DMS53 treated with DMSO at 0.1 percent for 48 hours (cell line): ENCODE measurements at regions not wholly inside any gene's neighbourhood (a gene's known extent, or its start where the extent isn't known, plus 50 kb on each side); places are given as distances from the start of the nearest gene placed in this dataset.
"Not testable (repeated sequence)": the region's sequence is repeated elsewhere in the genome, so short reads cannot be mapped to it uniquely, and the experiment has no call there.

Experiments
- DNase-seq: peaks from one replicate; lab custom pipeline; 2025; ENCODE audit not compliant: unreplicated experiment; lab: John Stamatoyannopoulos, UW

- no peak for DNase-seq
Observed at GRCh38 chr2:64742678-64743077, 89.0 kb upstream of the SERTAD2 start.

GRCh38 chr2:64743739-64744330 lies 90.1 kb upstream of the SERTAD2 start:
- no peak for DNase-seq

GRCh38 chr2:64745562-64745961 lies 91.8 kb upstream of the SERTAD2 start:
- no peak for DNase-seq

GRCh38 chr2:64747690-64748091 lies 94.0 kb upstream of the SERTAD2 start:
- not testable (repeated sequence) for DNase-seq

- no peak for DNase-seq
Observed at GRCh38 chr2:64748147-64748546, 94.4 kb upstream of the SERTAD2 start.

GRCh38 chr2:64748561-64748960 lies 94.8 kb upstream of the SERTAD2 start:
- DNase-seq: no peak

GRCh38 chr2:64749446-64749845 lies 95.7 kb upstream of the SERTAD2 start:
- no peak for DNase-seq

- no peak for DNase-seq
Observed at GRCh38 chr2:64750001-64750816, 96.5 kb upstream of the SERTAD2 start.

GRCh38 chr2:64750817-64751285 lies 97.1 kb upstream of the SERTAD2 start:
- DNase-seq: peak; percentile 100

- peak; percentile 100 for DNase-seq
Observed at GRCh38 chr2:64751286-64752260, 97.9 kb upstream of the SERTAD2 start.

GRCh38 chr2:64753399-64753798 lies 99.7 kb upstream of the SERTAD2 start:
- DNase-seq: no peak

- DNase-seq: no peak
Observed at GRCh38 chr2:64754570-64754969, 100.9 kb upstream of the SERTAD2 start.

- no peak for DNase-seq
Observed at GRCh38 chr2:64757126-64757525, 103.4 kb upstream of the SERTAD2 start.

- DNase-seq: no peak
Observed at GRCh38 chr2:64760128-64760527, 106.4 kb upstream of the SERTAD2 start.

GRCh38 chr2:64762301-64762997 lies 108.7 kb upstream of the SERTAD2 start:
- DNase-seq: no peak

GRCh38 chr2:64763126-64763525 lies 109.4 kb upstream of the SERTAD2 start:
- DNase-seq: no peak

- DNase-seq: no peak
Observed at GRCh38 chr2:64765160-64765805, 111.6 kb upstream of the SERTAD2 start.

GRCh38 chr2:64766841-64767669 lies 113.3 kb upstream of the SERTAD2 start:
- DNase-seq: no peak
